ENCODE measurements at regions not wholly inside any gene's neighbourhood (a gene's known extent, or its start where the extent isn't known, plus 50 kb on each side); places are given as distances from the start of the nearest gene placed in this dataset.

GRCh38 chr11:119798656-119799055, 69.7 kb upstream of the NECTIN1 start:
- TF ChIP-seq EZH2 (IDR thresholded peaks at IDR 0.05) (no peak), POLR2AphosphoS5 (IDR thresholded peaks at IDR 0.05; ENCODE audit: borderline replicate concordance, low read depth, low read length) (no peak)

Data from SK-N-MC (cell line).